GM19455 (cell line): ENCODE measurements at regions not wholly inside any gene's neighbourhood (a gene's known extent, or its start where the extent isn't known, plus 50 kb on each side); places are given as distances from the start of the nearest gene placed in this dataset.
"Not testable (repeated sequence)": the region's sequence is repeated elsewhere in the genome, so short reads cannot be mapped to it uniquely, and the experiment has no call there.

ENCODE experiments used
- ATAC-seq: cut with Tn5 transposase; IDR thresholded peaks from one replicate; pipeline ENCODE4 v1.9.1; 2021; ENCODE audit not compliant: unreplicated experiment

GRCh38 chr2:122267947-122268346, 512.5 kb downstream of the TSN start:
- ATAC-seq, result no peak

GRCh38 chr2:122273785-122274419, 518.5 kb downstream of the TSN start:
- ATAC-seq, result no peak

DNA sequence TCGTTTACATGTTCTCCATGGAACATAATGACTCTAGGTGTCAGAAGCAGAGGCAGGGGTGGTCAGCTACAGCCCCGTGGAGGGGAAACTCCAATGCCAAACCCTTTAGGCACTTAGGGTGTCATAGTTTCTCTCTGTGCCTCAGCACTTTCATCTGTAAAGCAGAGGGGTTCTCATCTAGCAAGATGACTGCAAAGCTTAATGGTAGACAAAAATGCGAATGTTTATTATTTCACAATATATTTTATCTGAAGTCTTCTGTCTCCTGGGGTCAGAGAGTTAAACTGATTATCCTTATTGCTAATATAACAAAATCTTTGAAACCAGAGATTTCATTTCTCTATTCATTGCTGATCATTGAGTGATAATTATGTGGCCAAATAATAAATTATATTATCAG, 522.5 kb downstream of the TSN start:
- no peak for ATAC-seq

GRCh38 chr2:122300758-122301157, 545.3 kb downstream of the TSN start:
- ATAC-seq, result no peak

DNA sequence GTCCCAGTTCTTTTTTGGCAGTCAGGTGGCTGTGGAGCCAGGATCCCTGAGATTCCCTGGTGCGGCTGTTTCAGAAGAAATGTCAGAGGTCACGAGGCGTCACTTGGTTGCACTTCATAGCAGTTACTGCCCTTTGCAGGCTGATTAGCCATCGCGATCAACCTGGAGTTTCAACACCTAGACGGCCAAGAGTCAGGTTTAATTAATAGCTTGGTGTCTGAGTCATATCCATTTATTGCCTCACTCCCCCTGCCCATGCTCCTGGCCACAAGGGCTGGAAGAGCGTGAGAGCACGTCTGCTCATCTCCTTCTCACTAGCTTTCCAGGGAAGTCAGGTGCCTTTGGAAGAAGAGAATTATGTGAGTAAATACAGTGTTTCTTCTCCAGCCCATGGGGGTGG, 552.3 kb downstream of the TSN start:
- no peak for ATAC-seq

- no peak for ATAC-seq
Measured at GRCh38 chr2:122315306-122315705, 559.9 kb downstream of the TSN start.

DNA sequence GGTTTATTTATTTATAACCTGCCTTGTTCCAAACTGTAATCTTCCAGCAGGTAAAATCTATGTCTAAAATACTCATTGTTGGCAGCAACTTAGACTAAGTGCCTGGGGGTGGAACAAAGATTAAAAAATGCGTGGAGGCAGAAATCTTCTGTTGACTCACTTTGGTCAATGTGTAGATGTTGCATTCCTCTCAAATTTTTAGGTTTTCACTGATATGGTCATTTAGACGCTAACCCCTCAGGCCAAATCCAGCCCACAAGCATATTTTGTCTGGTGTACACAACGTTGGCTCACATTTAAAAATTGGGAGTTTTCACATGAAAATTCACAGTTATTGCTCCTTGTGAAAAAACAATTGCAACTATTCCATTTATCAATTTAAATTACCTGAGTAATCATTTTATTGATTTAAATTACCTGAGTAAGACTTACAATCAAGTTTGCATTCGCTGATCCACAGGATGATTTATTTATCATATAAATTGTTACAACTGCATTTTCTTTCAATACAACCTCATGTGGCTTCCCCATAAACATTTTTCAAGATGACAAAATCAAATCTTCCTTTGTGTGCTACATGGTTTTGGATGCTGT, 564.2 kb downstream of the TSN start:
- no peak for ATAC-seq

GRCh38 chr2:122322815-122323214, 567.4 kb downstream of the TSN start:
- no peak for ATAC-seq

GRCh38 chr2:122323927-122324326, 568.5 kb downstream of the TSN start:
- ATAC-seq, result no peak

- no peak for ATAC-seq
Measured at GRCh38 chr2:122326471-122326870, 571.0 kb downstream of the TSN start.

DNA sequence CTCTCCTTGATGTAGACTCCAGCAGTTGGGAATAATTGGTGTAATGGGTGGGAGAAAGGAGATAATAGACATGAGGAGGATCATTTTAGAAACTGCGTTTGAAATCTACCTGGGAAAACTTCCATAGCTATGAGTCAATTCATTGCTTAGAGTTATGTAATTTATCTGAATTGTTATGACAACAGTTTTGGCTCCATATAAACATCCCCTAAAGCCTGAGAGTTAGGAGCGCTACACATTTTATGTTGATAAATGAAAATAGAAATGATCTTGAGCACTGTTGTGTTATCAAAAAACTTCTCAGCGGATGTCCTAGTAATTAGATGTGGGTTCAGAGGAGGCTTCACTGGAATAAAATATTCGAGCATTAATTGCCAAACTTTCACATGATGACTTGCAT, 573.4 kb downstream of the TSN start:
- ATAC-seq, result no peak

- ATAC-seq, result no peak
Measured at GRCh38 chr2:122329278-122329677, 573.8 kb downstream of the TSN start.

DNA sequence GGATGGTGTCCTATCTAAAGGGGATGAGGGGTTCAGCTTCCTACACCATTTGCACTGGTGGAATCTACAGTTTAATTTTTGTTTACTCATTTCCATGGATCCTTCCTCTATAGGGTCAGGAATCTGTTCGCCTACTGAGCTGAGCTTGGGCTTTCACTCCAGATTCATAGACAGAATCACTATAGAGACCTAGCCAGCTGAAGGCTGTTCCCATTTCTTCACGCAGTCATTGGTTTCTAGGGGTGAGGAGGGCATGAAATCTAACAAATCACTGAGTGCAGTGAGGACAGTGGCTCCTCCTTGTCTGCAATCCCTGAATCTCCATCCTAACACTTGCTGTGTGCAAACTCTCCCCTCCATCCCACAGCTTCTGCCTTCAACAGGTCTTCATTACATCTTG, 578.5 kb downstream of the TSN start:
- no peak for ATAC-seq

- no peak for ATAC-seq
Measured at GRCh38 chr2:122338000-122338399, 582.5 kb downstream of the TSN start.

- no peak for ATAC-seq
Measured at GRCh38 chr2:122340246-122340645, 584.8 kb downstream of the TSN start.

DNA sequence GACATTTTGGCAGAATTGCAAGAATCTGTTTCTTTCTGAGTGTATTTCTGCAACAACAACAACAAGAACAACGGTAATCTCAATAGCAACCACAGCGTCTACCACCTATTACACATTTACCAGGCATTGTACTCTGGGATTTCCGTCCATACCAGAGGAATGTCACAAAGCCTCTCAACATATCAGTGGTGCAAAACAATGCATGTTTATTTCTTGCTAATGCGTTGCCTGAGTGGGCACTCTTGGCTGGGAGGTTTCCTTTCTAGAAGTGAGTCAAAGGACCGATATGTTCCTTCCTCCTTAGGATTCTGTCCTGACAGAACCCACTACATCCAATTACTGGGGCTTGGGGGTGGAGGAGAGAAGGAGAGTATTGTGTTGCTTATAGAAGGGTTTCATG, 585.6 kb downstream of the TSN start:
- ATAC-seq, result no peak

GRCh38 chr2:122352151-122352550, 596.7 kb downstream of the TSN start:
- ATAC-seq, result not testable (repeated sequence)

DNA sequence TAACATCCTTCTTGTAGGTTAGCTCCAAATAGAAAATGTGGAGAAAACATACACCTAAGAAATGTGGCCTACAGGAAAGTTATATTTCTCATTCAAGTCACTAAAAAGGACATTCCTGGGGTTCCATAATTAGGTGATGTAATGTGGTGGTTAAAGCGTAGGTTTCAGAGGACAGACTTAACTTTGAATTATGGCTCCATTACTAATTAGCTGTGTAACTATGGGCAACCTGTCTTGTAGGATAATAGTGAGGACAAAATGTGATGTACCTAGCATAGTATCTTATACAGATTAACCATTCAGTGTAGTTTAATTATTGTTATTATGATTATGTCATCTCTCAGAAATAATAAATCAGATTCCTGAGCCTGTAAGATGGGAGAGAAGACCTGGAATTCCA, 602.5 kb downstream of the TSN start:
- no peak for ATAC-seq

GRCh38 chr2:122358729-122359128, 603.3 kb downstream of the TSN start:
- no peak for ATAC-seq

GRCh38 chr2:122363885-122364284, 608.4 kb downstream of the TSN start:
- no peak for ATAC-seq

- ATAC-seq, result no peak
Measured at GRCh38 chr2:122366427-122366826, 611.0 kb downstream of the TSN start.

- no peak for ATAC-seq
Measured at GRCh38 chr2:122366969-122367645, 611.7 kb downstream of the TSN start.

DNA sequence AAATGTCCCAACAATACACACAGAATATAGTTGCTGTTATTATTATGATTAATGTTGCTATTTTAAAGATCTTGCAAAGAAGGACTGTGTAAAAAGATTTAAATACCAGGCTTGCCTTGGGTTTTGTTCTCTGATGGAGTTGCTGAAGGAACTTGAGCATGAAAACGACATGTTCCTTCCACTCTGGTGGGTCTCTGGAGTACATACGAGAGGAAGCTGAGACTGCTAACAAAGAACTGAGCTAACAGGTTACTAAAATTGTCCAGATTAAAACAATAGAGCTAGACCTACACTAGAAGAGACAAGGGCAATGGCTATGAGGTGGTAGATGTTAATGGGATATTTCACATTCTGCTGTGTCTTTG, 612.2 kb downstream of the TSN start:
- ATAC-seq, result no peak
